ENCODE measurements at regions not wholly inside any gene's neighbourhood (a gene's known extent, or its start where the extent isn't known, plus 50 kb on each side); places are given as distances from the start of the nearest gene placed in this dataset.

- intact Hi-C loops (cut with DNase I) = no loop called here
- DNase-seq (ENCODE audit: low spot score) = no peak
Observed at GRCh38 chr13:59534806-59535205, 628.9 kb downstream of the DIAPH3 start.

DNA sequence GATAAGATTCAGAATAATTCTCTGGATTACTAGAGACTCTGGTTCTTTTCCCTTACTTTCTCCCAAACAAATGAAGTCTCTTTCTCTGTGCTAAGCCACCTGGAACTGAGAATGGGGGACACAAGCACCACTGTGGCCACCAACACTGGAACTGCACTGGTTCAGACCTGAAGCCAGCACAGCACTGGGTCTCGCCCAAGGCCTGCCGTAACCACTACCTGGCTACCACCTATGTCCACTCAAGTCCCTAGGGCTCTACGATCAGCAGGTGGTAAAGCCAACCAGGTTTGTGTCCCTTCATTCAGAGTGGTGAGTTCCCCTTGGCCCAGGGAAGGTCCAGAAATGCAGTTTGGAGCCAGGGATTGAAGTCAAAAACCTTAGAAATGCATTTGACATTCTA is 626.2 kb downstream of the DIAPH3 start:
- DNase-seq (ENCODE audit: low spot score) = no peak
- intact Hi-C loops (cut with DNase I) = no loop called here

GRCh38 chr13:59538512-59538911 is 625.2 kb downstream of the DIAPH3 start:
- intact Hi-C loops (cut with DNase I) = no loop called here
- DNase-seq (ENCODE audit: low spot score) = no peak

- no peak for DNase-seq (ENCODE audit: low spot score)
- intact Hi-C loops (cut with DNase I) = no loop called here
Observed at GRCh38 chr13:59542303-59542702, 621.4 kb downstream of the DIAPH3 start.

- intact Hi-C loops (cut with DNase I) = no loop called here
Observed at GRCh38 chr13:59543418-59543817, 620.3 kb downstream of the DIAPH3 start.

GRCh38 chr13:59545007-59545406 is 618.7 kb downstream of the DIAPH3 start:
- intact Hi-C loops (cut with DNase I) = no loop called here
- DNase-seq (ENCODE audit: low spot score) = no peak

More at GRCh38 chr13:59543418-59543817, 620.3 kb downstream of the DIAPH3 start:
- DNase-seq (ENCODE audit: low spot score) = no peak

DNA sequence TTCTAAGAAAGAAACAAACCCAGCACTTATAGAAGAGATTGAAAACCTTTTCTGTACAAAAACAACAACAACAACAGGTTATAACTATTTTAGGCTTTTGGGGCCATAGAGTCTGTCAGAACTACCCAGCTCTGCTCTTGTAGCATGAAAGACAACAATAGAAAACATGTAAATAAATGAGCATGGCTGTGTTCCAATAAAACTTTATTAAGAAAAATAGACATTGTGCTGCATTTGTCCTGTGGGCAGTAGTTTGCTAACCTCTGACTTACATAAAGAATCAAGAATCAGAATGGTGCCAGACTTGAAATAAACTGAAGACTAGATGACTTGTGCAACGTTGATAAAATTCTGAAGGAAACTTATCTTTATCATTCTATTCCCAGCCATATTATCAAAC is 617.5 kb downstream of the DIAPH3 start:
- intact Hi-C loops (cut with DNase I) = no loop called here
- DNase-seq (ENCODE audit: low spot score) = no peak

- no peak for DNase-seq (ENCODE audit: low spot score)
- intact Hi-C loops (cut with DNase I) = no loop called here
Observed at GRCh38 chr13:59547950-59548349, 615.8 kb downstream of the DIAPH3 start.

DNA sequence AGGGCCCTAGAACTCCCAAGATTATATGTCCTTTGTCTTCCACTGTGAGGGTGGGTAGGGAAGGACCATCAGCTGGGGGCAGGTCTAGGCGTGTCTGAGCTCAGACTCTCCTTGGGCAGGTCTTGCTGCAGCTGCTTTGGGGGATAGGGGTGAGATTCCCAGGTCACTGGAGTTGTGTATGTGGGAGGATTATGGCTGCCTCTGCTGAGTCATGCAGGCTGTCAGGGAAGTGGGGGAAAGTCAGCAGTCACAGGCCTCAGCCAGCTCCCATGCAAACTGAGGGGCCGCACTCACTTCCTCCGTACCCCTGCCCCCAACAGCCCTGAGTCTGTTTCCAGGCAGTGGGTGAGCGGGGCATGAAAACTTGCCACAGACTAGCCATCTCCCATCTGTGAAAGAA is 600.8 kb downstream of the DIAPH3 start:
- no peak for DNase-seq (ENCODE audit: low spot score)
- intact Hi-C loops (cut with DNase I) = no loop called here

GRCh38 chr13:59566561-59566960 is 597.2 kb downstream of the DIAPH3 start:
- intact Hi-C loops (cut with DNase I) = no loop called here

GRCh38 chr13:59568306-59568705 is 595.4 kb downstream of the DIAPH3 start:
- intact Hi-C loops (cut with DNase I) = no loop called here

More at GRCh38 chr13:59566561-59566960, 597.2 kb downstream of the DIAPH3 start:
- no peak for DNase-seq (ENCODE audit: low spot score)

DNA sequence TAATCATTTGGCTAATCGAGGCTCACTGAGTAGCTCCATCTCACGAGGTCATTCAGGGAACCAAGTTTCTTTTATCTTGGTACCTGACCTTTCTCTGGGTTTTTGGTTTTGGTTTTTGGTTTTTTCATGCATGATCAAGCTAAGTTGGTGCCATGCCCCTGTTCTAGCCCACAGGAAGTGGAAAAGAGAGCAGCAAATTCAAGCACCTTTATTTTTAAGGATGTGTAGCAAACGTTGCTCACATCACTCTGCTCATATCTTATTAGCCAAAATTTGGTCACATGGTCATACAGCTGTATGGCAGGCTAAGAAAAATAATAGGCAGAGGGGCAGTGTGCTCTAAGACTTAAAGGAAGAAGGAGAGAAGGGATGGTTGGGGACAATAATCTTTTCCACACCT is 593.5 kb downstream of the DIAPH3 start:
- DNase-seq (ENCODE audit: low spot score) = no peak
- intact Hi-C loops (cut with DNase I) = no loop called here

More at GRCh38 chr13:59568306-59568705, 595.4 kb downstream of the DIAPH3 start:
- no peak for DNase-seq (ENCODE audit: low spot score)

- no peak for DNase-seq (ENCODE audit: low spot score)
- intact Hi-C loops (cut with DNase I) = loop anchor here in 1 of 2 donors (10.0 kb wide), 1 partner anchor 1539 kb away; no protein-coding TSS in a partner anchor
Observed at GRCh38 chr13:59584101-59584500, 579.6 kb downstream of the DIAPH3 start.

DNA sequence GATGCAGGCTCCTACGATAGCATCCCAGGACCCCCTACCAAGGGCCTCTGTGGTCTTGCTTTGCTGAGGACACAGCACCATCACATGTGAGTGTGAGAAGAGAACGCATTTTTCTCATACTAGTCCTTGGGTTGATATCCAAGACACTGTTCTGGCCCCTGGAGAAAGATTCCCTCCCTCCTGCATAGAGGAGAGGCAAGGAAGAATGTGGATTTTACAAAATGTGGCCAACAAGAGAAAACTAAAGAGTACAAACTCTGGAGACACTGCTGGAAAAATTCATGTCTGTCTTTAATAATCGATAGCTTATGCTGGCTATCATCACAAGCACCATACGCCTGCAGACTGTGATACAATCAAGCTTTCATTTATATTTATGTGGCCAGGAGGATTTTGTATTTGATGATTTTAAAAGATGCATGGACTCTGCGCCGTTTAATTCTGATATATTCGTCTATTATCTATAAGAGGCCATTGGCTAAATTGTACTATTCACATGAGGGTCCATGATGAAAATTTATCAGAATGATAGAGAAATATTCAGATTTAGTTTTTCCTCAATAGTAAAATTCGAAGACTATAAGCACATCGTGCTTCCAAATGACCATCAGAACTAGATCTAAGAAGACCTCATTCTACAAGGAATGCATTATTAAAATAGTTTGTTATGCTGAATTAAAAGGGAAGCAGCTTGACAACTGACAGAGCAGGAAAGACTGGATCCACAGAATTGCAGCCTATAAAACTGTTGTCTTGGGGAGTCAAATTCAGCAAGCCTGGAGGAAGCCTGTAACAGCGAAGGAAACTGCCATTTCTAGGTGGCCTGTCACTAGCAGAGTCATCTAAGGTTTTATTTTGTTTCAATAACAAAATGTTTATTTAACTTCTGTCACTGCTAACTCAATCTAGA is 578.7 kb downstream of the DIAPH3 start:
- intact Hi-C loops (cut with DNase I) = loop anchor here in 1 of 2 donors (10.0 kb wide), 1 partner anchor 1540 kb away; no protein-coding TSS in a partner anchor
- no peak for DNase-seq (ENCODE audit: low spot score)

DNA sequence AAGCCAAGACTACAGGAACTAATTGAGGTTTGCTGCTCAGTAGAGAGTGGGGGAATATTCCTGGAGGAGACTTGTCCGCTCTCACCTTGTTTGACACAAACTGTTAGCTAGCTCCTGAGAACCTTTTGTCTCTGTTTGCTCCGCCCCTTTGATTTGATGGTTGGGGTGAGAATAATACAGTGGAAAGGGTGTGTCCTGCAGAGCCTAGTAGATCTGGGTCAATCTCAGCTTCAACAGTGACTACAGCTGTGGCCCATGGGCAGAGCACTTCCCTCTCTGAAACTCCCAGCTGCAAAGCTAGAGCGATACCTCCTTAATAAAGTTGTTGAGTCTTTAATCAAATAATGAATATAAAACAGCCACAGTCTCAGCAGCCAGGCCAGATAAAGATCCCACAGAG is 576.7 kb downstream of the DIAPH3 start:
- intact Hi-C loops (cut with DNase I) = loop anchor here in 1 of 2 donors (10.0 kb wide), 1 partner anchor 1542 kb away; no protein-coding TSS in a partner anchor
- DNase-seq (ENCODE audit: low spot score) = no peak

GRCh38 chr13:59587971-59588716 is 575.6 kb downstream of the DIAPH3 start:
- no peak for DNase-seq (ENCODE audit: low spot score)
- intact Hi-C loops (cut with DNase I) = loop anchor here in 1 of 2 donors (10.0 kb wide), 1 partner anchor 1543 kb away; no protein-coding TSS in a partner anchor

DNA sequence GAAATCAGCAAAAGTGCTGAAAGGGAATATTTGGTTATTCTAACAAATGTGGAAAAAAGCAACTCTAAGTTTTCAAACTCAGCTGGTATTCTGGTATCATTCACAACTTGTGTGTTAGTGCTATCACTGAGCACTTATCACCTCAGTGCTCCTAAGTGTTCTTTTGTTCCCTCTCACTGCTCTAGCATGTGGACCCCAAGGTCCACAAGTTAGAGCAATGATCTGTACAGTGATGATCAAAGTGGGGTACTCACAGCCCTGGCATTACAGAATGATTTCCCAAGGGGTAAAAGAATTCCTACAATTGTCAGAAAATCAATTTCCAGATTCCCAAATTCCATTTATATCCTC is 575.0 kb downstream of the DIAPH3 start:
- intact Hi-C loops (cut with DNase I) = loop anchor here in 1 of 2 donors (10.0 kb wide), 1 partner anchor 1544 kb away; no protein-coding TSS in a partner anchor
- no peak for DNase-seq (ENCODE audit: low spot score)

- DNase-seq (ENCODE audit: low spot score) = no peak
Observed at GRCh38 chr13:59601993-59602392, 561.7 kb downstream of the DIAPH3 start.

GRCh38 chr13:59603646-59604045 is 560.1 kb downstream of the DIAPH3 start:
- intact Hi-C loops (cut with DNase I) = no loop called here
- DNase-seq (ENCODE audit: low spot score) = no peak

More at GRCh38 chr13:59601993-59602392, 561.7 kb downstream of the DIAPH3 start:
- intact Hi-C loops (cut with DNase I) = no loop called here

GRCh38 chr13:59607172-59607571 is 556.6 kb downstream of the DIAPH3 start:
- no peak for DNase-seq (ENCODE audit: low spot score)
- intact Hi-C loops (cut with DNase I) = no loop called here

Data from posterior vena cava (tissue), 2 donors.